ENCODE measurements at regions not wholly inside any gene's neighbourhood (a gene's known extent, or its start where the extent isn't known, plus 50 kb on each side); places are given as distances from the start of the nearest gene placed in this dataset.

GRCh38 chr1:8165595-8166360, 139.7 kb upstream of the ERRFI1 start:
- no peak overlapping the region for H3K9ac ChIP-seq (ENCODE audit: low read depth in 1 of 2, low read length in 2 of 2)
- H3K9me3 ChIP-seq (ENCODE audit: control insufficient read depth in 4 of 4, low read length in 3 of 4): no peaks in the 10 kb centered on the region
- 89% methylated on average over 14 of the region's 14 CpGs for WGBS
- H3K36me3 ChIP-seq (ENCODE audit: control insufficient read depth in 4 of 4, insufficient read depth in 3 of 4, low read depth in 1 of 4, low read length in 3 of 4): no peaks in the 10 kb centered on the region
- TF ChIP-seq JUND (IDR thresholded peaks at IDR 0.05) (no peak), RAD21 (IDR thresholded peaks at IDR 0.05) (peak; percentile 30 to 54)
- no peak for DNase-seq (ENCODE audit: low spot score)
- H3K4me3 ChIP-seq (ENCODE audit: low read depth in 1 of 3, low read length in 3 of 3): no peak overlapping the region
- H3K27ac ChIP-seq (ENCODE audit: low read depth in 1 of 2, low read length in 2 of 2): no peak overlapping the region
- H3K4me1 ChIP-seq (ENCODE audit: control insufficient read depth in 4 of 4, insufficient read depth in 4 of 4, low read length in 3 of 4): peaks cover 6 to 24% (median 12%) of the 10 kb centered on the region in 4 donors
- H3K27me3 ChIP-seq (ENCODE audit: control insufficient read depth in 4 of 4, insufficient read depth in 4 of 4, low read length in 3 of 4): no peaks in the 10 kb centered on the region

GRCh38 chr1:8164670-8165069, 138.6 kb upstream of the ERRFI1 start:
- Histone ChIP-seq H3K27ac (ENCODE audit: low read depth in 1 of 2, low read length in 2 of 2) (no peak overlapping the region), H3K36me3 (ENCODE audit: control insufficient read depth in 4 of 4, insufficient read depth in 3 of 4, low read depth in 1 of 4, low read length in 3 of 4) (no peaks in the 10 kb centered on the region), H3K4me3 (ENCODE audit: low read depth in 1 of 3, low read length in 3 of 3) (no peak overlapping the region), H3K4me1 (ENCODE audit: control insufficient read depth in 4 of 4, insufficient read depth in 4 of 4, low read length in 3 of 4) (peaks cover 2 to 15% (median 4%) of the 10 kb centered on the region in 4 donors), H3K27me3 (ENCODE audit: control insufficient read depth in 4 of 4, insufficient read depth in 4 of 4, low read length in 3 of 4) (no peaks in the 10 kb centered on the region), H3K9ac (ENCODE audit: low read depth in 1 of 2, low read length in 2 of 2) (no peak overlapping the region), H3K9me3 (ENCODE audit: control insufficient read depth in 4 of 4, low read length in 3 of 4) (no peaks in the 10 kb centered on the region)
- TF ChIP-seq NR2F2 (IDR thresholded peaks at IDR 0.05) (no peak), FOXA2 (IDR thresholded peaks at IDR 0.05) (no peak), CTCF (IDR thresholded peaks at IDR 0.05; ENCODE audit: low read depth, low read length, missing input control) (no peak), HNF4A (conservative IDR thresholded peaks at IDR 0.05) (no peak), ZBTB33 (IDR thresholded peaks at IDR 0.05) (no peak), ATF3 (IDR thresholded peaks at IDR 0.05) (no peak), YY1 (IDR thresholded peaks at IDR 0.05) (no peak), GABPA (IDR thresholded peaks at IDR 0.05 in 1 of 2, conservative IDR thresholded peaks at IDR 0.05 in 1 of 2) (no peak), JUND (IDR thresholded peaks at IDR 0.05) (no peak), TAF1 (conservative IDR thresholded peaks at IDR 0.05) (no peak), RXRA (IDR thresholded peaks at IDR 0.05) (no peak), MAX (IDR thresholded peaks at IDR 0.05) (no peak), RAD21 (IDR thresholded peaks at IDR 0.05) (no peak), REST (IDR thresholded peaks at IDR 0.05) (no peak), EGR1 (IDR thresholded peaks at IDR 0.05; ENCODE audit: low read depth in 2 of 2) (no peak), FOXA1 (IDR thresholded peaks at IDR 0.05) (no peak), HNF4G (IDR thresholded peaks at IDR 0.05) (no peak), SP1 (IDR thresholded peaks at IDR 0.05) (no peak)
- WGBS: 96% methylated on average over 10 of the region's 10 CpGs
- no peak for DNase-seq (ENCODE audit: low spot score)
